T-helper 1 cell (primary cell): ENCODE measurements at regions not wholly inside any gene's neighbourhood (a gene's known extent, or its start where the extent isn't known, plus 50 kb on each side); places are given as distances from the start of the nearest gene placed in this dataset.
"Not testable (repeated sequence)": the region's sequence is repeated elsewhere in the genome, so short reads cannot be mapped to it uniquely, and the experiment has no call there.

Experiments
- DNase-seq, 5 donors: peaks; one replicate each; pipeline ENCODE4 v3.0.0-alpha.2; 2012 to 2020

GRCh38 chr6:160804639-160805038 is 102.6 kb downstream of the PLG start:
- DNase-seq = no peak

- DNase-seq = no peak
Measured at GRCh38 chr6:160808263-160808662, 106.2 kb downstream of the PLG start.

GRCh38 chr6:160810238-160810637 is 108.2 kb downstream of the PLG start:
- no peak for DNase-seq

GRCh38 chr6:160812097-160812496 is 110.1 kb downstream of the PLG start:
- DNase-seq = no peak

GRCh38 chr6:160818934-160819333 is 116.9 kb downstream of the PLG start:
- DNase-seq = no peak

GRCh38 chr6:160820661-160821060 is 118.6 kb downstream of the PLG start:
- not testable (repeated sequence) for DNase-seq

- no peak for DNase-seq
Measured at GRCh38 chr6:160831739-160832138, 129.7 kb downstream of the PLG start.

- DNase-seq = no peak
Measured at GRCh38 chr6:160832422-160832821, 130.4 kb downstream of the PLG start.

GRCh38 chr6:160837146-160837545 is 135.1 kb downstream of the PLG start:
- no peak for DNase-seq

GRCh38 chr6:160851031-160851430 is 140.5 kb upstream of the MAP3K4 start:
- no peak for DNase-seq

- no peak for DNase-seq
Measured at GRCh38 chr6:160853946-160854345, 137.6 kb upstream of the MAP3K4 start.

GRCh38 chr6:160858886-160859285 is 132.7 kb upstream of the MAP3K4 start:
- DNase-seq = no peak

GRCh38 chr6:160859822-160860221 is 131.7 kb upstream of the MAP3K4 start:
- no peak for DNase-seq

GRCh38 chr6:160861824-160862223 is 129.7 kb upstream of the MAP3K4 start:
- DNase-seq = no peak

GRCh38 chr6:160863782-160864181 is 127.8 kb upstream of the MAP3K4 start:
- no peak for DNase-seq

GRCh38 chr6:160871320-160871719 is 120.2 kb upstream of the MAP3K4 start:
- no peak for DNase-seq

GRCh38 chr6:160881148-160881808 is 110.3 kb upstream of the MAP3K4 start:
- no peak for DNase-seq

GRCh38 chr6:160882006-160882405 is 109.6 kb upstream of the MAP3K4 start:
- DNase-seq = no peak

- DNase-seq = no peak
Measured at GRCh38 chr6:160882791-160883279, 108.7 kb upstream of the MAP3K4 start.

- DNase-seq = no peak
Measured at GRCh38 chr6:160883560-160883959, 108.0 kb upstream of the MAP3K4 start.

GRCh38 chr6:160883999-160884398 is 107.6 kb upstream of the MAP3K4 start:
- DNase-seq = no peak

- DNase-seq = not testable (repeated sequence)
Measured at GRCh38 chr6:160889148-160889547, 102.4 kb upstream of the MAP3K4 start.

- DNase-seq = no peak
Measured at GRCh38 chr6:160891690-160892089, 99.9 kb upstream of the MAP3K4 start.

- no peak for DNase-seq
Measured at GRCh38 chr6:160895562-160895961, 96.0 kb upstream of the MAP3K4 start.
